HG02840 (cell line): ENCODE measurements at regions not wholly inside any gene's neighbourhood (a gene's known extent, or its start where the extent isn't known, plus 50 kb on each side); places are given as distances from the start of the nearest gene placed in this dataset.
"Not testable (repeated sequence)": the region's sequence is repeated elsewhere in the genome, so short reads cannot be mapped to it uniquely, and the experiment has no call there.

Experiments used
- ATAC-seq: cut with Tn5 transposase; IDR thresholded peaks from one replicate; pipeline ENCODE4 v1.9.1; 2021; ENCODE audit warnings: mild to moderate bottlenecking, moderate library complexity, moderate number of reproducible peaks; ENCODE audit not compliant: unreplicated experiment, low FRiP score

GRCh38 chr3:4897765-4898453 lies 81.3 kb upstream of the BHLHE40 start:
- no peak for ATAC-seq

GRCh38 chr3:4898454-4899313 lies 80.6 kb upstream of the BHLHE40 start:
- ATAC-seq, result peak; percentile 97

DNA sequence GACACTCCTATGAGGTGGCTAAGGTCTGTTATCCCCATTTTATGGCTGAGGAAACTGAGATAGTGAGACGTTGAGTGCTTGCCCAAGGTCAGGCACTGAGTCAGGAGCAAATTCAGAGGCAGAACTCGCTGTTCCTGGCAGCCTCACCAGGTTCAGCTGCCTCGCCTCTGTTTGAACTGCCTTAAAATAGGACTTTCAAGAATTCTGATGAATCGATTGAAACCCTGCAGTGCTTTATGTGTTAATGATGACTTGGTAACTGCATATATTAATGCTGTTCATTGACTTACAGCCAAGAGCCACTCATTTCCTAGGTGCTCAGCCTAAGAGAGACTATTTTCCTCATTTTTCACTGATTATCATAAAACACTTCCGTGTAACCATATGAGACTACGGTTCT lies 79.5 kb upstream of the BHLHE40 start:
- no peak for ATAC-seq

DNA sequence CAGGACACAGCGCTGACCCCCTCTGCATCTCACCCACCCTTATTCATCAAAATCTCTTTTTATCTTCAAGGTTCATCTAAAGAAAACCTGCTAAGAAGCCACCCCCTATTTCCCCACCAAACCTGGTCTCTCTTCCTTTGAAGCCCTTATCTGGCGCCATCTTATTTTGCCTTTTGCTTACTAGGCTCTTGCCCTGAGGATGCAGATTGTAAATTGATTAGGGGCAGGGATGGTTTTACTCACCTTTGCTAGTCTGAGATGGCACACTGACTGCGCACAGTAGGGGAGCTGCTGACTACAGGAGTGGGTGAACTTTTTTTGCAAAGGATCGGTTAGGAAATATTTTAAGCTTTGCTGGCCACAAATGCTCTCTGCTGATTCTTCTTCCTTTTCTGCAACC lies 78.9 kb upstream of the BHLHE40 start:
- no peak for ATAC-seq

DNA sequence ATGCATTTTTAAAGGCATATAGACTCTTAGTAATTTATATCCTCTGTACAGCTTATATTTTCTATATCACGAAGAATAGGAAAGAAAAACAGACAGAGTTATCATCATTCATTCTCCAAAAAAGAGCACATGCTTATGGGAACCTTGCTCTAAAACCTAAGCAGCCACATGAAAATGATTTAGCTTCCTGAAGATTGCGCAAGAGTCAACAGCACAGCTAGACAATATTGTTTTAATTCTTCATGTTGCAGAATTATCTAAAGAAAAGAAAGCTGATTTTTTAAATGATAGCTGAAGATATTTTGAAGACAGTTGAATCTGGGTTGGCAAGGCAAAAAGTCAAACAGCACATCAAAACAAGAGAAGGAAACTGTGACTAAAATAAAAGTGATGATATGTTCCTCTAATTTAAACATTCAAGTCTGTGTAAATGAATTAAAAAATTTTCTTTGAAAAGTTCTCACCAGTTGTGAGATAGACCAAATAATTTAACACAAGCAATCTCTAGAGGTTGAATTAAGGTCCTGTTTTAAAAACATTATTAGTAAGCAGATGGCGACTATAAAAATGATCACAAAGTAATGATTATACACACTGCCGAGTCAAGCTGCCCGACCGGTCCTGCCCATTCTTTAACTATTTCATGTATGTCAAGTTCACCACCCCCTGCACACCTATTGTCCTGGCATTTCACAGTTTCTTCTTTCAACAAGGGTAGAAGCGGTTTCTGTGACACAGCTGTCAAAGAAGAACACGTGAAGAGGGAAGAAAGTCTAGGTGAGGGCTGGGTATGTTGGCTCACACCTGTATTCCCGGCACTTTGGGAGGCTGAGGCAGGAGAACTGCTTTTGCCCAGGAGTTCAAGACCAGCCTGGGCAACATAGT lies 74.2 kb upstream of the BHLHE40 start:
- no peak for ATAC-seq

DNA sequence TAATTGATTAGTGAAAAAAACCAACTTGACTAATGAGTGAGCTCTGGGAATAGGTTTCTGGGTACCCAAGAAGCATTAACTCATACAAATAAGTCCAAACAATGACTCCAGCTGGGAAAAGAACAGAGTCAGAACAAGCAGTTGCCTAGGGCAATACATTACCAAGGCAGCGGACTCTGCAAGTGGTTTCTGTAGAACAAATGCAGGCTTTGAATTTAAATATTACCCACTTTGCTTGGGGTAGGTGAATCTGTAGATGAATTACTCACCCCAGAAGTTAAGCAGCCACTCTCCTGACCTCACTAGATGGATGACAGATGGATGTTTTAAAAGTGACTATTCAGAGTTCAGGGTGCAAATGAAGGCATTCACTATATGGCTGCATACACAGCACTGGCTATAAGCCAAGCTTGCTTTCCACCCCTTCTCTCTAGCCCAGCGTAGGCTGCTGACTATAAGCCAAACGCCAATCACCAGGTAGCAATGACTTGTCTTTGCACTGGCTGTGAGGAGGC lies 73.1 kb upstream of the BHLHE40 start:
- no peak for ATAC-seq

DNA sequence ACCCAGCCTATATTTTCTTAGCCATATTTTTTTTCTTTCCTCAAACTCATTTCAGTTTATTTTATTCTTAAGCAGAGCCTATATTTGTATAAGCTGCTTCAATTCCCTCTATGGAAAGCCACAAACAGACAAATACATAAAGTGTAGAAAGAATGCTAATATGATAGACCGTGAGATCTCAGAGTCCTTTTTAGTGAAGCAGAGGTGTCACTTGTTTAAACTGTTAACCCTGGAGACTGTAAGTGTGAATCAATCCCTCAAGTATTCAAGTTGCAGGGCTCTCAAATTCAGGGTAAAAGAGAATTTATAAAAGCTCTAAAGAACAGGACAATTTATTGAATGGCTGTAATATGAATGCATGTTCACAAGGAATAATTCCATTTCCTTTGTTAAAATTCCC lies 72.2 kb upstream of the BHLHE40 start:
- no peak for ATAC-seq

DNA sequence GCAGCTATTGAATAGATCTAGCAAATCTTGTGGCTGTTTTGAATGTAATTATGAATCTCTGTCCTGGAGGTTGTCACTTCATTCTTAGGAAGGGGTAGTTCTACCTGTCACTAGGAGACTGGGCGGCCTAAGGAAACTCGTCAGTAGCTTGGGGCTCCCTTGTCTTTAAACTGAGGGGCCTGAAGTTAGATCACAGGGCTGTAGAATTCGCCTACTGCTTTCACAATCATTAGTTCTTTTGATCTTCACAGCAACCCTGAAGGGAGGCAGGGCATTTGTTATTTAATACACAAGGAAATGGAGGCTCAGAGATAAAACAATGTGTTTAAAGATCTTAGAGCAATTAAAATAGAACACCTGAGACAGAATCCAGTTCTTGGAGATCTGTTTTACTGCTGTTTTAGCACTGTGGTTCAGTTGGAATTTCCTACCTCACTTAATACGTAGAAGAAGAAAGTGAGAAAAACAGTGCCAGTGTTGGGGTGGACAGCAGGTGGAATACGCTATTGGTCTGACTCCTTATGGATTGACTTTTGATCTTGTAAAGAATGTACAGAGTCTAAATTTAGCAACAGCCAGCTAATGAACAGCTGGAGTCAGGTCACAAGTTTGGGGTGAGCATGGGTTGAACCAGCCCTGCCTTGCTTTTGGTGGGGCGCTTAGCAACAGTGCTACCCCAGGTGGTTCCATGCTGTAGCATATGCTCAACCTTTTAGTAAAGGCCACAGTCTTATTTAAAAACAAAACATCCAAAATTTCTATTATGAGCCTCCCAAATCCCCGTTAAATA lies 71.4 kb upstream of the BHLHE40 start:
- no peak for ATAC-seq

GRCh38 chr3:4908433-4909156 lies 70.6 kb upstream of the BHLHE40 start:
- ATAC-seq, result no peak

DNA sequence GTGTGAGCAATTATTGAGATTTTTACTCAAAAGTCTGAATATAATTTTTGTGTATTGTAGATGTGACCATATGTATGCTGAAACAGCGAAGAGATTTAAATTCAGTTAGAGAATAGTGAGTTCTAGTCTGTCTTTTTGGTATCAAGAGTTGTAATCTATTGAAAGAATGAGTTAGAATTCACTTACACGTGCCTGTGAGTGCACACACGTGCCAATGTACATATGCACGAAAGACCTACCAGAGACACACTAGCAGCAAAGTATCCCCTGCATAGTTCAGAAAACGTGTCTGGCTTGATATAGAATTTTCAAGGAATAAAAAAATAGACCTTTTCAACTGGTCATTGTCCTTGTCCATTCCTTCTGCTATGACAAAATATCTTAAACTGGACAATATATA lies 64.8 kb upstream of the BHLHE40 start:
- no peak for ATAC-seq

GRCh38 chr3:4921589-4921988 lies 57.6 kb upstream of the BHLHE40 start:
- ATAC-seq, result not testable (repeated sequence)

DNA sequence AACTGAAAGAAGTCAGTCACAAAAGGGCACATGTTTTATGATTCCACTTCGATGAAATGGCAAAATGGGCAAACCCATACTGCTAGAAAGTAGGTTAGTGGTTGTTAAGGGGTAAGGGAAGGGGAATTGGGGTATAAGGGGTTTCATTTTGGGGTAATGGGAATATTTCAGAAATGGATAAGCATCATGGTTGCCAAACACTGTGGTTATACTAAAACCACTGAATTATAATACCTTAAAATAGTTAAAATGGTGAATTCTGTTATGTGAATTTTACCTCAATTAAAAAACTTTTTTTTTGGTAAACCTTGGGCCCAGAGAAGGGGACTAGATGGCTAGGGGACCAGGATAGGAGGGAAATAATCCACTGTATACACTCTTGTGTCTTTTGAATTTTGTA lies 52.3 kb upstream of the BHLHE40 start:
- ATAC-seq, result no peak

DNA sequence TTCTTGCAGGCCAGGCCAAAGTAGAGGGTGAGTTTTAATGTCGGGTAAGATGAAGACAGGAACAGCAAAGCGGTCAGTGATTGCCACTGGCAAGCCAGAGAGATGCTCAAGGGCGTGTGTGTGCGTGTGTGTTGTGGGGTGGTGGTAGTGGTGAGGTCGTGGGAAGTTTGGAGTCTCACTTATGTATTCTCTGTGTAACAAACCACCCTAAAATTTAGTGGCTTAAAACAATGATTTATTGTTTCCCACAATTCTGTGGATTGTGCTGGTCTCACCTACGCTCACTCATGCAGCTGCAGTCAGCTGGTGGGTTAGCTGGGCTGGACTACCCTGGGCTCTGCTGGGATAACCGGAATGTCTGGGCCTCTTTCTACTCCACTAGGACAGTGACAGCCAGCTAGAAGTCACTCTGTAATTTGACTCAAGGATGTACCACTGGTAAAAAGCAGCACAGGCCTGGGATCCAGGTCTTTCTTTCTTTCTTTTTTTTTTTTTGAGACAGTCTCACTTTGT lies 50.9 kb upstream of the BHLHE40 start:
- no peak for ATAC-seq
